Endodermal cell (in vitro differentiated cells): ENCODE measurements at regions not wholly inside any gene's neighbourhood (a gene's known extent, or its start where the extent isn't known, plus 50 kb on each side); places are given as distances from the start of the nearest gene placed in this dataset.

Source experiments
- DNase-seq: peaks from one replicate; pipeline ENCODE4 v3.0.0-alpha.2; 2017
- H3K27ac ChIP-seq: 2 replicates; pipeline ENCODE4 v1.5.1; 2013; ENCODE audit warnings: mild to moderate bottlenecking, low read depth, low read length, moderate library complexity
- H3K27me3 ChIP-seq: 2 replicates; pipeline ENCODE4 v1.6.1; 2013; ENCODE audit warnings: mild to moderate bottlenecking, low read length, moderate library complexity; ENCODE audit not compliant: insufficient read depth, control insufficient read depth, poor library complexity, severe bottlenecking
- H3K36me3 ChIP-seq: 2 replicates; pipeline ENCODE4 v1.7.0; 2013; ENCODE audit warnings: mild to moderate bottlenecking, low read length, moderate library complexity; ENCODE audit not compliant: control insufficient read depth, insufficient read depth
- H3K4me1 ChIP-seq: one replicate; pipeline ENCODE4 v1.7.0; 2013; ENCODE audit warnings: low read length; ENCODE audit not compliant: control insufficient read depth, insufficient read depth
- H3K4me3 ChIP-seq: 2 replicates; pipeline ENCODE4 v1.5.1; 2013; ENCODE audit warnings: mild to moderate bottlenecking, low read length, moderate library complexity
- H3K9ac ChIP-seq: 2 replicates; pipeline ENCODE4 v1.6.1; 2013; ENCODE audit warnings: mild to moderate bottlenecking, low read length, moderate library complexity; ENCODE audit not compliant: poor library complexity, severe bottlenecking; ENCODE audit errors: extremely low read depth
- H3K9me3 ChIP-seq: 2 replicates; pipeline ENCODE4 v1.6.1; 2013; ENCODE audit warnings: mild to moderate bottlenecking, low read length, moderate library complexity; ENCODE audit not compliant: control insufficient read depth
- H3K27ac Mint-ChIP-seq: 2 replicates; pipeline ENCODE4 v1.8.0; 2020; ENCODE audit warnings: mixed read lengths
- H3K27me3 Mint-ChIP-seq: 2 replicates; pipeline ENCODE4 v1.8.0; 2021; ENCODE audit warnings: mild to moderate bottlenecking, mixed read lengths; ENCODE audit not compliant: insufficient read depth
- H3K36me3 Mint-ChIP-seq: 2 replicates; pipeline ENCODE4 v1.8.0; 2020; ENCODE audit warnings: low read depth, mixed read lengths
- H3K4me1 Mint-ChIP-seq: 2 replicates; pipeline ENCODE4 v1.8.0; 2020; ENCODE audit warnings: mixed read lengths
- H3K4me3 Mint-ChIP-seq: 2 replicates; pipeline ENCODE4 v1.8.0; 2020; ENCODE audit warnings: mild to moderate bottlenecking, moderate library complexity, mixed read lengths
- H3K9me3 Mint-ChIP-seq: 2 replicates; pipeline ENCODE4 v1.8.0; 2020; ENCODE audit warnings: mild to moderate bottlenecking, mixed read lengths
- WGBS, 2 experiments: methylation state at CpG; one replicate each; pipeline versions ENCODE4 v1.1.5 to v1.1.7; 2013; ENCODE audit warnings: missing lambda C conversion rate in 2 of 2, mixed read lengths in 1 of 2; ENCODE audit not compliant: insufficient coverage in 1 of 2, insufficient read length in 1 of 2; 5-methylcytosine and 5-hydroxymethylcytosine counted together
- TF ChIP-seq, protein P1 (sequence below): fragments of 200-600 bp; sonication (generic); conservative IDR thresholded peaks from 2 replicates; pipeline ENCODE4 v1.5.0; 2021; ENCODE audit warnings: antibody characterized with exemption, mild to moderate bottlenecking

DNA sequence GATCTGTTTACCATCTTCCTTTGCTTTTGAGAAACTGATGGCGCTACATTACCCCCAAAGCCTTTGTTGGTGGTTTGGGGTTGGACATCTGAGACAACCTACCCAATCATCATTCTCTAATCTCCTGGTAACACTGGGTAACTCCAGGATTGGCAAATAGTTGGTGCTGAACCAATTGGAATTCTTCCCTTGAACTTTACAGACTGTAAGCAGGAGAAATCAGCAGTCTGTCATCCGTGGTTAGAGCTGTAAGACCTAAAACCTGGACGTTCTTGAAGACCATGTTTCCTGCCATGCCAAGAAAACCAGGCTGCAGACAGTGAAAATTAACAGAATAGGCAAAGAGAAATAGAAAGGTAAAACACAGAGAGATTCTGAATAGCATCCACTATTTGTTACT, 398.8 kb upstream of the SALL1 start:
- H3K27me3 ChIP-seq = no peaks in the 10 kb centered on the region
- Mint-ChIP-seq H3K36me3 (no peaks in the 10 kb centered on the region), H3K4me1 (peaks cover 33% of the 10 kb centered on the region), H3K4me3 (no peak overlapping the region), H3K9me3 (no peaks in the 10 kb centered on the region), H3K27me3 (no peaks in the 10 kb centered on the region), H3K27ac (no peak overlapping the region)
- H3K9ac ChIP-seq = no peak overlapping the region
- no peaks in the 10 kb centered on the region for H3K36me3 ChIP-seq
- no peak overlapping the region for H3K4me3 ChIP-seq
- TF ChIP-seq, protein P1, sequence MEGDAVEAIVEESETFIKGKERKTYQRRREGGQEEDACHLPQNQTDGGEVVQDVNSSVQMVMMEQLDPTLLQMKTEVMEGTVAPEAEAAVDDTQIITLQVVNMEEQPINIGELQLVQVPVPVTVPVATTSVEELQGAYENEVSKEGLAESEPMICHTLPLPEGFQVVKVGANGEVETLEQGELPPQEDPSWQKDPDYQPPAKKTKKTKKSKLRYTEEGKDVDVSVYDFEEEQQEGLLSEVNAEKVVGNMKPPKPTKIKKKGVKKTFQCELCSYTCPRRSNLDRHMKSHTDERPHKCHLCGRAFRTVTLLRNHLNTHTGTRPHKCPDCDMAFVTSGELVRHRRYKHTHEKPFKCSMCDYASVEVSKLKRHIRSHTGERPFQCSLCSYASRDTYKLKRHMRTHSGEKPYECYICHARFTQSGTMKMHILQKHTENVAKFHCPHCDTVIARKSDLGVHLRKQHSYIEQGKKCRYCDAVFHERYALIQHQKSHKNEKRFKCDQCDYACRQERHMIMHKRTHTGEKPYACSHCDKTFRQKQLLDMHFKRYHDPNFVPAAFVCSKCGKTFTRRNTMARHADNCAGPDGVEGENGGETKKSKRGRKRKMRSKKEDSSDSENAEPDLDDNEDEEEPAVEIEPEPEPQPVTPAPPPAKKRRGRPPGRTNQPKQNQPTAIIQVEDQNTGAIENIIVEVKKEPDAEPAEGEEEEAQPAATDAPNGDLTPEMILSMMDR = no peak
- 83 to 92% methylated on average over 2 to 3 of the region's 3 CpGs for WGBS, 2 experiments
- H3K4me1 ChIP-seq = peaks cover 10% of the 10 kb centered on the region
- no peak overlapping the region for H3K27ac ChIP-seq
- no peaks in the 10 kb centered on the region for H3K9me3 ChIP-seq
- no peak for DNase-seq

DNA sequence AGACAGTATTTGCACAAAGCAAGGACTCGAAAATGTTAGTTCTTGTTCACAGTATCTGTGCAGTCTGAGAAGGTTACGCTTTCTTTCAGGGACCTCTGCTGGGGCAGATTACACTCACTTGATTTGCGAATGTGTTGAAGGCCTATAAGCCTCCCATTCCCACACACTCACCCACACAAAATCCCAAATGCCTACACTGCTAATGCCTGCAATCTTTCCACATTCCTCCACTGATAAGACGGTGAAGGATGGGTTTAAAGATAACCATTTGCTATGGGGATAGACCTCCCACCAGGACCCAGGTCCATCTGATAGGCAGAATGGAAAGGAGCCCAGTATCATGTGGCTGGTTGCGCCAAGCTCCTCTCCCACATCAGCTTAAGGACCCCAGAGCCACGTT, 394.9 kb upstream of the SALL1 start:
- peaks cover 66% of the 10 kb centered on the region for H3K4me1 Mint-ChIP-seq
- peak overlapping the region; percentile 17 for H3K4me3 Mint-ChIP-seq
- peak overlapping the region; percentile 99 for H3K27ac Mint-ChIP-seq
- Histone ChIP-seq H3K4me3 (peak overlapping the region; percentile 37), H3K27me3 (no peaks in the 10 kb centered on the region), H3K9me3 (no peaks in the 10 kb centered on the region), H3K27ac (peak overlapping the region; percentile 54), H3K9ac (peak overlapping the region; percentile 69), H3K36me3 (no peaks in the 10 kb centered on the region), H3K4me1 (peaks cover 30% of the 10 kb centered on the region)
- peak; percentile 73 for DNase-seq
- TF ChIP-seq, protein P1 = no peak
- H3K36me3 Mint-ChIP-seq = no peaks in the 10 kb centered on the region
- no peaks in the 10 kb centered on the region for H3K9me3 Mint-ChIP-seq
- H3K27me3 Mint-ChIP-seq = no peaks in the 10 kb centered on the region
- WGBS, 2 experiments = 50 to 71% methylated on average over 4 to 6 of the region's 6 CpGs

DNA sequence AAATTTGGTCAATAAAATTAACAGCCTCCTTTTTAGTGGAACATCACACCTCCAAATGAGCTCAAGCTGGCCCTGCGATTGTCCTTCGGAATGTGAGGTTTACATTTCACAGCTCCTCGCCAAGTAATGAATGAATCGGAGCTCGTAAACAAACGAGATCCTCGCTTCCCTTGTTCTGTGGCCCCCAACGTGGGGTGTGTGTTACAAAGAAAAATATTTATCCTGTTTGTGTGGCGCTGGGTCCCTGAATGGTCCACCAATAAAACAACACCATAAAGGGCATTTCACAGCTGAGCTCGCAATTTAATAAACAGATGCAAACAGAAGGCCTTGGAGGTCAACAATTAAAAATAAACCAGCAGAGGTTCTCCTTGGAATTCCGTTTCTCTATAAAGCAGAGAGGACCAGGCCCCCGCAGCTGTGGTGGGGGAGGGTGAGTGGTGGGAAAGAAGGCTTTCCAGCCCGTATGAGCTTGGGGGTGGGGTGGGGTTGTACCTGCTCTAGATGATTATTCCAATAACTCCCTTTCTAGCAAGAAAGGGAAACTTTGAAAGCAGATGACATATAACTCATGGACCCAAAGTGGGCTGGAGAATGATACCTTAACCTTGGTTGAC, 393.9 kb upstream of the SALL1 start:
- 4 to 12% methylated on average over 4 to 11 of the region's 13 CpGs for WGBS, 2 experiments
- peak overlapping the region; percentile 95 for H3K27ac ChIP-seq
- H3K27ac Mint-ChIP-seq = peak overlapping the region; percentile 99

More for the DNA sequence above, 393.9 kb upstream of the SALL1 start:
- Mint-ChIP-seq H3K9me3 (no peaks in the 10 kb centered on the region), H3K4me1 (peaks cover 63% of the 10 kb centered on the region), H3K27me3 (no peaks in the 10 kb centered on the region), H3K4me3 (peak overlapping the region; percentile 46), H3K36me3 (no peaks in the 10 kb centered on the region)
- Histone ChIP-seq H3K9ac (peak overlapping the region; percentile 69), H3K9me3 (no peaks in the 10 kb centered on the region), H3K36me3 (no peaks in the 10 kb centered on the region), H3K27me3 (no peaks in the 10 kb centered on the region), H3K4me1 (peaks cover 26% of the 10 kb centered on the region), H3K4me3 (peak overlapping the region; percentile 37)
- DNase-seq = peak; percentile 81
- TF ChIP-seq, protein P1 = no peak
